ENCODE measurements at regions not wholly inside any gene's neighbourhood (a gene's known extent, or its start where the extent isn't known, plus 50 kb on each side); places are given as distances from the start of the nearest gene placed in this dataset.

- Histone ChIP-seq H3K9me3 (no peaks in the 10 kb centered on the region), H3K4me3 (no peak overlapping the region), H3K27me3 (no peaks in the 10 kb centered on the region), H3K27ac (no peak overlapping the region), H3K4me1 (no peaks in the 10 kb centered on the region), H3K36me3 (no peaks in the 10 kb centered on the region)
- 61 to 74% methylated on average over 4 of the region's 4 CpGs for WGBS, 2 donors
- no peak for DNase-seq
- TF ChIP-seq POLR2AphosphoS5 (IDR thresholded peaks at IDR 0.05), result no peak
- no peak for TF ChIP-seq CTCF (IDR thresholded peaks at IDR 0.05)
- no peak for TF ChIP-seq EP300 (IDR thresholded peaks at IDR 0.05)
- no peak for TF ChIP-seq POLR2A (IDR thresholded peaks at IDR 0.05)
- intact Hi-C loops (cut with DNase I), result no loop called here
These were observed 242.6 kb upstream of the MVB12B start for GRCh38 chr9:126084008-126084407.

DNA sequence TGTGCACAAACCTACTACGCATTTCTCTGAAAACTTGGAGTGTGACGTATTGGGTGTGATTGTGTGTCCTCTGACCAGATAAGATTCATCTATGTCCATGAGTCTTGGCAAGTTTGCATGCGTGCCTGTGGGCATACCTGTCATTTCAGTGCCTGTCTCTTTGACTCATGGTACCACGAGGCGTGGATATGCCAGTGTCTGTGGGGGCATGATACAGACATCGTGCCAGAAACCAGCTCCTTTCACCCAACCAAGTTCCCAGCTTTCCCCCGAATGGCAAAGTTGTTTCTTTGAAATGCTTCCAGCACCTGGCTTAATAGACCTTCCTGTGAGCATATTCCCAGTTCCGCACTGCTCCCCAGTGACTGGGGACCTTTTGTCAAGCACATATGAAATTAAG lies 241.9 kb upstream of the MVB12B start:
- Histone ChIP-seq H3K9me3 (no peaks in the 10 kb centered on the region), H3K27ac (no peak overlapping the region), H3K4me3 (no peak overlapping the region), H3K36me3 (no peaks in the 10 kb centered on the region), H3K4me1 (no peaks in the 10 kb centered on the region), H3K27me3 (no peaks in the 10 kb centered on the region)
- intact Hi-C loops (cut with DNase I), result no loop called here
- TF ChIP-seq EP300 (IDR thresholded peaks at IDR 0.05), result no peak
- TF ChIP-seq CTCF (IDR thresholded peaks at IDR 0.05), result no peak
- TF ChIP-seq POLR2A (IDR thresholded peaks at IDR 0.05), result no peak
- TF ChIP-seq POLR2AphosphoS5 (IDR thresholded peaks at IDR 0.05), result no peak
- 84 to 89% methylated on average over 8 of the region's 8 CpGs for WGBS, 2 donors
- DNase-seq, result no peak

DNA sequence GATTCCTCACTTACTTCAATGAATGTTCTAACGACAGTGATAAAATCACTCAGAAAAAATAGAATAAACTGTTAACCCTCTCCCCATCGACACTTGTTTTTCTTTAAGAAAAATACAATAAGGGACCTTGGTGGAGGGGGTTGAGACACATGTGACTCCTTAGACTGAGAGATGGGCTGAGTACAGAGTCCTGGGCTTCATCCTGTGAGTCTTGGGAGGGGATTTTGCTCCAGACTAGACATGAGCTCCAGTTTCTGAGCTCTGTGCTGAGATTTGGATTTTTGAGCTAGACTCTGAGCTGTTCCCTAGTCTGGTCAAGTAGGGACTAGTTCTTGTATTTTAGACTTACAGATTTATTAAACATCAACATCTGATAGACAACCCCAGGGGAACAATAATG lies 241.5 kb upstream of the MVB12B start:
- no peaks in the 10 kb centered on the region for H3K4me1 ChIP-seq
- no peaks in the 10 kb centered on the region for H3K36me3 ChIP-seq
- no peak for DNase-seq
- no peak for TF ChIP-seq POLR2AphosphoS5 (IDR thresholded peaks at IDR 0.05)
- TF ChIP-seq CTCF (IDR thresholded peaks at IDR 0.05), result no peak
- no peak for TF ChIP-seq EP300 (IDR thresholded peaks at IDR 0.05)
- no peak for TF ChIP-seq POLR2A (IDR thresholded peaks at IDR 0.05)
- H3K4me3 ChIP-seq, result no peak overlapping the region
- intact Hi-C loops (cut with DNase I), result no loop called here
- no peaks in the 10 kb centered on the region for H3K27me3 ChIP-seq
- 64 to 75% methylated on average over 2 of the region's 2 CpGs for WGBS, 2 donors
- no peaks in the 10 kb centered on the region for H3K9me3 ChIP-seq
- H3K27ac ChIP-seq, result no peak overlapping the region

DNA sequence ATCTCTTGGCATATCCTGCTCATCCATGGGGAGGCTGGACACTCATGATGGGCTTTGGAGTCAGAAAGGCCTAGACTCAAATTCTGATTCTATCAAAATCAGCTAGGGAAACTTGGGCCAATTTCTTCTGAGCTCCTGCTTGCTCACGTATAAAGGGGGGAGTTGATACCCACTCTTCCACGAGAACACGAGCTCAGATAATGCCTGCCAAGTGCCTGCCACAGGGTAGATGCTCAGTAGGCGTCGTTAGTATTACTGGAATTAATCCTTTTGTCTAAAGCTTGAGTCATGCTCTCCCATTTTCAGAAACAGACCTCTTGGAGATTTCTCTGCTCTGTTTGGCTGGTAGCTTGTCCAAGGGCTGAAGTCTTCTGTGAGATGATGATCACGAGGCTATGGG lies 238.3 kb upstream of the MVB12B start:
- H3K36me3 ChIP-seq, result no peaks in the 10 kb centered on the region
- H3K27ac ChIP-seq, result no peak overlapping the region
- H3K27me3 ChIP-seq, result no peaks in the 10 kb centered on the region
- intact Hi-C loops (cut with DNase I), result no loop called here
- WGBS, 2 donors, result 81 to 84% methylated on average over 6 of the region's 6 CpGs
- no peaks in the 10 kb centered on the region for H3K4me1 ChIP-seq
- TF ChIP-seq POLR2AphosphoS5 (IDR thresholded peaks at IDR 0.05) (no peak), CTCF (IDR thresholded peaks at IDR 0.05) (no peak), EP300 (IDR thresholded peaks at IDR 0.05) (no peak), POLR2A (IDR thresholded peaks at IDR 0.05) (no peak)
- no peaks in the 10 kb centered on the region for H3K9me3 ChIP-seq
- DNase-seq, result no peak
- no peak overlapping the region for H3K4me3 ChIP-seq

- intact Hi-C loops (cut with DNase I), result no loop called here
- Histone ChIP-seq H3K27me3 (no peaks in the 10 kb centered on the region), H3K4me1 (no peaks in the 10 kb centered on the region), H3K4me3 (no peak overlapping the region), H3K36me3 (no peaks in the 10 kb centered on the region), H3K27ac (no peak overlapping the region), H3K9me3 (no peaks in the 10 kb centered on the region)
- WGBS, 2 donors, result 79 to 87% methylated on average over 2 of the region's 2 CpGs
- no peak for DNase-seq
- no peak for TF ChIP-seq POLR2AphosphoS5 (IDR thresholded peaks at IDR 0.05)
- TF ChIP-seq CTCF (IDR thresholded peaks at IDR 0.05), result no peak
- no peak for TF ChIP-seq EP300 (IDR thresholded peaks at IDR 0.05)
- no peak for TF ChIP-seq POLR2A (IDR thresholded peaks at IDR 0.05)
These were observed 236.8 kb upstream of the MVB12B start for GRCh38 chr9:126089789-126090188.
